T-helper 17 cell (primary cell): ENCODE measurements at regions not wholly inside any gene's neighbourhood (a gene's known extent, or its start where the extent isn't known, plus 50 kb on each side); places are given as distances from the start of the nearest gene placed in this dataset.

Experiments used
- ATAC-seq: fragments of 150-1000 bp; cut with Tn5 transposase; 2 replicates; pipeline ENCODE4 v1.10.0; 2021; ENCODE audit warnings: mild to moderate bottlenecking, moderate library complexity
- DNase-seq, 3 donors: peaks; one replicate each; pipeline versions ENCODE4 v3.0.0 to v3.0.0-alpha.2; 2020 to 2021
- H3K9me3 ChIP-seq: one replicate; pipeline ENCODE4 v1.7.0; 2013; ENCODE audit warnings: low read length, mild to moderate bottlenecking; ENCODE audit not compliant: control insufficient read depth, poor library complexity, severe bottlenecking
- H3K27ac Mint-ChIP-seq: one replicate; pipeline ENCODE4 v1.8.0; 2022; ENCODE audit warnings: mild to moderate bottlenecking, moderate library complexity, mixed read lengths
- H3K27me3 Mint-ChIP-seq: one replicate; pipeline ENCODE4 v1.8.0; 2022; ENCODE audit warnings: mixed read lengths
- H3K36me3 Mint-ChIP-seq: one replicate; pipeline ENCODE4 v1.8.0; 2022; ENCODE audit warnings: low read depth, mixed read lengths
- H3K4me1 Mint-ChIP-seq: one replicate; pipeline ENCODE4 v1.8.0; 2022; ENCODE audit warnings: mild to moderate bottlenecking, mixed read lengths
- H3K4me3 Mint-ChIP-seq: one replicate; pipeline ENCODE4 v1.8.0; 2022; ENCODE audit warnings: mild to moderate bottlenecking, moderate library complexity, mixed read lengths

- H3K27me3 Mint-ChIP-seq, result no peaks in the 10 kb centered on the region
- H3K4me3 Mint-ChIP-seq, result no peak overlapping the region
- ATAC-seq, result no peak
- H3K4me1 Mint-ChIP-seq, result no peaks in the 10 kb centered on the region
- no peak overlapping the region for H3K27ac Mint-ChIP-seq
- no peak for DNase-seq
- H3K36me3 Mint-ChIP-seq, result no peaks in the 10 kb centered on the region
- no peaks in the 10 kb centered on the region for H3K9me3 ChIP-seq
These were observed 191.9 kb upstream of the SORCS1 start for GRCh38 chr10:107356396-107356795.

GRCh38 chr10:107342711-107343110 is 178.2 kb upstream of the SORCS1 start:
- DNase-seq (no peak), ATAC-seq (no peak)
- no peaks in the 10 kb centered on the region for H3K9me3 ChIP-seq
- no peak overlapping the region for H3K4me3 Mint-ChIP-seq
- H3K36me3 Mint-ChIP-seq, result no peaks in the 10 kb centered on the region
- H3K27me3 Mint-ChIP-seq, result no peaks in the 10 kb centered on the region
- H3K27ac Mint-ChIP-seq, result no peak overlapping the region
- H3K4me1 Mint-ChIP-seq, result no peaks in the 10 kb centered on the region

- H3K4me3 Mint-ChIP-seq, result no peak overlapping the region
- no peak overlapping the region for H3K27ac Mint-ChIP-seq
- ATAC-seq (no peak), DNase-seq (no peak)
- H3K4me1 Mint-ChIP-seq, result no peaks in the 10 kb centered on the region
- H3K27me3 Mint-ChIP-seq, result no peaks in the 10 kb centered on the region
- no peaks in the 10 kb centered on the region for H3K9me3 ChIP-seq
- no peaks in the 10 kb centered on the region for H3K36me3 Mint-ChIP-seq
These were observed 176.8 kb upstream of the SORCS1 start for GRCh38 chr10:107341281-107341680.

- no peak overlapping the region for H3K4me3 Mint-ChIP-seq
- DNase-seq (no peak), ATAC-seq (no peak)
- no peak overlapping the region for H3K27ac Mint-ChIP-seq
- H3K4me1 Mint-ChIP-seq, result no peaks in the 10 kb centered on the region
- H3K27me3 Mint-ChIP-seq, result no peaks in the 10 kb centered on the region
- no peaks in the 10 kb centered on the region for H3K36me3 Mint-ChIP-seq
- no peaks in the 10 kb centered on the region for H3K9me3 ChIP-seq
These were observed 175.8 kb upstream of the SORCS1 start for GRCh38 chr10:107340326-107340725.

DNA sequence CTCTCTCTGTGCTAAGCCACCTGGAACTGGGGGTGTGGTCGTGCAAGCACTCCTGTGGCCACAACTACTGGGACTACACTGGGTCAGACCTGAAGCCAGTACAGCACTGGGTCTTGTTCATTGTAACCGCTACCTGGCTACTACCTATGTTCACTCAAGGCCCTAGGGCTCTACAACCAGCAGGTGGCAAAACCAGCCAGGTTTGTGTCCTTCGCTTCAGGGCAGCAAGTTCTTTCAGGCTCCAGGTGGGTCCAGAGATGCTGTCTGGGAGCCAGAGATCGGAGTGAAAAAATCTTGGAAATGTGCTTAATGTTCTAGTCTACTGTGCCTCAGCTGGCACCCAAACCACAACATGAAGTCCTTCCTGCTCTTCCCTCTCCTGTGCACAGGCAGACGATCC is 171.6 kb upstream of the SORCS1 start:
- ATAC-seq (no peak), DNase-seq (no peak)
- Mint-ChIP-seq H3K4me1 (no peaks in the 10 kb centered on the region), H3K36me3 (no peaks in the 10 kb centered on the region), H3K27me3 (no peaks in the 10 kb centered on the region), H3K4me3 (no peak overlapping the region), H3K27ac (no peak overlapping the region)
- peaks cover 3% of the 10 kb centered on the region for H3K9me3 ChIP-seq

GRCh38 chr10:107317592-107317991 is 153.1 kb upstream of the SORCS1 start:
- Mint-ChIP-seq H3K27ac (no peak overlapping the region), H3K4me1 (no peaks in the 10 kb centered on the region), H3K4me3 (no peak overlapping the region), H3K27me3 (no peaks in the 10 kb centered on the region), H3K36me3 (no peaks in the 10 kb centered on the region)
- ATAC-seq (no peak), DNase-seq (no peak)
- no peaks in the 10 kb centered on the region for H3K9me3 ChIP-seq

GRCh38 chr10:107303203-107303602 is 138.7 kb upstream of the SORCS1 start:
- no peak overlapping the region for H3K4me3 Mint-ChIP-seq
- ATAC-seq, result no peak
- no peaks in the 10 kb centered on the region for H3K27me3 Mint-ChIP-seq
- no peaks in the 10 kb centered on the region for H3K4me1 Mint-ChIP-seq
- no peak overlapping the region for H3K27ac Mint-ChIP-seq
- no peak for DNase-seq
- H3K9me3 ChIP-seq, result no peaks in the 10 kb centered on the region
- H3K36me3 Mint-ChIP-seq, result no peaks in the 10 kb centered on the region

DNA sequence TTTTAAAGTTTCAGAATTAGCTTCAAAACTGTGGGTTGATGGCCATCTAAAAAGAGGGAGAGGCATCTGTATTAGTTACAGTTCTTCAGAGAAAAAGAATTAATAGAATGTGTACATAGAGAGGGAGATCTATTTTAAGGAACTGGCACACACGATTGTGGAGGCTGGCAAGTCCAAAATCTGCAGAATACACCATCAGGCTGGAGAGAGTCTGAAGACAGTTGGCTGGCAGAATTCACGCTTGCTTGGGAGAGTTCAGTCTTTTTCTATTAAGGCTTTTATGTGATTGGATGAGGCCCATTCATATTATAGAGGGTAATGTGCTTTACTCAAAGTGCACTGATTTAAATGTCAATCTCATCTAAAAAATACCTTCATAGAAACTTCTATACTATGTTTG is 135.1 kb upstream of the SORCS1 start:
- Mint-ChIP-seq H3K27ac (no peak overlapping the region), H3K36me3 (no peaks in the 10 kb centered on the region), H3K27me3 (no peaks in the 10 kb centered on the region), H3K4me1 (no peaks in the 10 kb centered on the region), H3K4me3 (no peak overlapping the region)
- DNase-seq (no peak), ATAC-seq (no peak)
- no peaks in the 10 kb centered on the region for H3K9me3 ChIP-seq

GRCh38 chr10:107284187-107284586 is 119.7 kb upstream of the SORCS1 start:
- H3K27ac Mint-ChIP-seq, result no peak overlapping the region
- no peaks in the 10 kb centered on the region for H3K9me3 ChIP-seq
- no peaks in the 10 kb centered on the region for H3K36me3 Mint-ChIP-seq
- H3K4me3 Mint-ChIP-seq, result no peak overlapping the region
- no peak for ATAC-seq
- no peaks in the 10 kb centered on the region for H3K4me1 Mint-ChIP-seq
- no peak for DNase-seq
- H3K27me3 Mint-ChIP-seq, result no peaks in the 10 kb centered on the region

DNA sequence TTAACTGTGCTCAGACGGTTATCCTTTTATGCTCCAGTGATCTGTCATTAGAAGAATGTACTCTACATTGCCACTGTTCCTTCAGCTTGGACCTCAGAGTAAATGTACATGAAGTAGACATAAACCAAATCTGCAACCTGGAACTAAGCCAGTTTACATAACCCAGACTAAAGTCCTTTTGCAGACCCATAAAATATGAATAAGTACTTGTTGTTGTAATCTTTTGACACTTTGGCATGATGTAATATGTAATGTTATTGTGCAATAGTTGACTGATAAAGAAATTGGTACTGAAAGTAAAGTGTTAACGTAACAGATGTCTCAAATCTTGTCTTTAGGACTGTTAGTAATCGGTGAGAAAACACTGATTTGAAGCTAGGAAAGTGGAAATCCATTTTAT is 115.8 kb upstream of the SORCS1 start:
- DNase-seq (no peak), ATAC-seq (no peak)
- H3K4me3 Mint-ChIP-seq, result no peak overlapping the region
- H3K27ac Mint-ChIP-seq, result no peak overlapping the region
- no peaks in the 10 kb centered on the region for H3K27me3 Mint-ChIP-seq
- H3K4me1 Mint-ChIP-seq, result no peaks in the 10 kb centered on the region
- H3K9me3 ChIP-seq, result no peaks in the 10 kb centered on the region
- no peaks in the 10 kb centered on the region for H3K36me3 Mint-ChIP-seq

- ATAC-seq (no peak), DNase-seq (no peak)
- H3K36me3 Mint-ChIP-seq, result no peaks in the 10 kb centered on the region
- H3K27ac Mint-ChIP-seq, result no peak overlapping the region
- no peak overlapping the region for H3K4me3 Mint-ChIP-seq
- H3K4me1 Mint-ChIP-seq, result no peaks in the 10 kb centered on the region
- H3K9me3 ChIP-seq, result no peaks in the 10 kb centered on the region
- H3K27me3 Mint-ChIP-seq, result no peaks in the 10 kb centered on the region
These were observed 113.1 kb upstream of the SORCS1 start for GRCh38 chr10:107277591-107277990.

DNA sequence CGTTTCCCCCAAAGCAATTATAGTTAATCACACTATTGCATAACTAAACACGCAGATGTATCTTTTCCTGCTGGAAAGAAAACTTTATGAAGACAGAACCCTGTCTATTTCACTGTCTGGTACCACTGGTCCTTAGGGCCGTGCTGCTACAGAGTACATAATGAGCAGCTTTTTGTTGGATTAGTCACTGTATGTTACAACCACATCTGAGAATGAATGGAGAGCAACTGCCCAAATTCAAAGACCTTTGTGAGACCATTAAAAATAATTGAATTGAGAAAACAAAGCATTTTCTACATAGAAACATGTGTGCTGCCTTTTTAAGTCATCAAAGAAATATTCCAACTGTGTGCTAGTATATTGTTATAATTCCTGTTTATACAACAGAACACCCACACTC is 111.3 kb upstream of the SORCS1 start:
- no peaks in the 10 kb centered on the region for H3K27me3 Mint-ChIP-seq
- H3K4me1 Mint-ChIP-seq, result no peaks in the 10 kb centered on the region
- peaks cover 3% of the 10 kb centered on the region for H3K9me3 ChIP-seq
- ATAC-seq, result no peak
- no peak for DNase-seq
- H3K4me3 Mint-ChIP-seq, result no peak overlapping the region
- H3K27ac Mint-ChIP-seq, result no peak overlapping the region
- H3K36me3 Mint-ChIP-seq, result no peaks in the 10 kb centered on the region

DNA sequence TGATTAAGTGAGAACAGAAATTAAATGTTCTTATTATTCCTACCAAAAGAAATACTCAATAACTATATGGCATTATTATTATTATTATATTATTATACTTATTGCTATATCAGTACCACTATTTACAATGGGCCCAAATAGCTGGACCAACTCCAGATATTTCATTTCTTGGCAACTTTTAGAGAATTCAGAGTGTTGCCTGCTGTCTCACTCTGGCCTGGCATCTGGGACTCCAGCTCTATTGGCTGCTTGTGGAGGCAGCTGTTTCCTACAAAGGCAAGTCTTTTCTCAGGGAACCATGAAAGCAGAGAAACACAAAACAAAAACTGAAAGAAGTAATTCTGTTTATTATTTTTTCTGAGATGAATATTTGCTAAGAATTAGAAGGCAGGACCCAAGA is 105.1 kb upstream of the SORCS1 start:
- Mint-ChIP-seq H3K4me1 (no peaks in the 10 kb centered on the region), H3K36me3 (no peaks in the 10 kb centered on the region), H3K27me3 (no peaks in the 10 kb centered on the region), H3K27ac (no peak overlapping the region), H3K4me3 (no peak overlapping the region)
- DNase-seq, result no peak
- H3K9me3 ChIP-seq, result peaks cover 3% of the 10 kb centered on the region
- no peak for ATAC-seq

- H3K4me1 Mint-ChIP-seq, result no peaks in the 10 kb centered on the region
- no peaks in the 10 kb centered on the region for H3K27me3 Mint-ChIP-seq
- no peak overlapping the region for H3K4me3 Mint-ChIP-seq
- no peaks in the 10 kb centered on the region for H3K36me3 Mint-ChIP-seq
- H3K27ac Mint-ChIP-seq, result no peak overlapping the region
- ATAC-seq, result no peak
- DNase-seq, result no peak
- H3K9me3 ChIP-seq, result no peaks in the 10 kb centered on the region
These were observed 100.2 kb upstream of the SORCS1 start for GRCh38 chr10:107264742-107265141.

DNA sequence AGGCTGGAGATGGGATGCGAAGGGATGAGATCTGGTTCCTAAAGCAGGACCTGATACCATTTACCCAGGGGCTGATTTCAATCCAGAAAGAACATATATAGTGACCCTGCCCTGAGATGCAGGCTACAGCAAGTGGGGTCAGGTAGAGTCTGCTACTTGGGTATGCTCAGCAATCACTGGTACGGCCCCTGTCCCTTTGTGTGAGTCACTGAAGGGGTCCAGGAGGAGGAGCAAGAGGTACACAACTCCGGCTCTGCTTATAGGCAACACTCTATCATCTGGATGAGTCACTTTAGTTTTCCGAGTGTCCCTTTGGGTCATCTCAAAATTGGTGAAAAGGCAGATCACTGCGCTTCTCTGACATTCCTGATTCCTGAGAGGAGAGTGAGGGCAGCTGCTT is 79.6 kb upstream of the SORCS1 start:
- DNase-seq, result no peak
- Mint-ChIP-seq H3K27me3 (no peaks in the 10 kb centered on the region), H3K4me3 (no peak overlapping the region), H3K27ac (no peak overlapping the region), H3K4me1 (no peaks in the 10 kb centered on the region), H3K36me3 (no peaks in the 10 kb centered on the region)
- H3K9me3 ChIP-seq, result no peaks in the 10 kb centered on the region
- ATAC-seq, result no peak
